Caco-2 (cell line): ENCODE measurements at regions not wholly inside any gene's neighbourhood (a gene's known extent, or its start where the extent isn't known, plus 50 kb on each side); places are given as distances from the start of the nearest gene placed in this dataset.

Source experiments
- BruUV-seq: library from RNA; stranded (reverse); fragments of 400-500 nt; replicated peaks from 2 replicates; lab custom pipeline; 2021; lab: Mats Ljungman, UMichigan
- CTCF ChIA-PET: fragments of 300-600 bp; sonication (Branson Sonifier 250); formaldehyde crosslinking; loops from one replicate; lab custom pipeline; 2022; ENCODE audit warnings: antibody characterized with exemption; lab: Charles Lee
- POLR2A ChIA-PET: fragments of 300-600 bp; sonication (Branson Sonifier 250); formaldehyde crosslinking; loops from one replicate; lab custom pipeline; 2022; ENCODE audit warnings: antibody characterized with exemption; lab: Charles Lee
- DNase-seq, 2 experiments: peaks; one replicate each; pipeline versions ENCODE4 v3.0.0 to v3.0.0-alpha.2; 2020 to 2022
- H3K27me3 ChIP-seq: replicated peaks from 2 replicates; pipeline ENCODE4 v1.6.0; 2011; ENCODE audit warnings: low read length; ENCODE audit not compliant: control insufficient read depth, insufficient read depth
- H3K36me3 ChIP-seq: 2 replicates; pipeline ENCODE4 v1.5.1; 2011; ENCODE audit warnings: low read length; ENCODE audit not compliant: control insufficient read depth, insufficient read depth
- H3K4me1 ChIP-seq: fragments of 250-450 bp; sonication (Bioruptor Pico); 2 replicates; pipeline ENCODE4 v1.5.1; 2020; ENCODE audit warnings: mild to moderate bottlenecking
- H3K4me3 ChIP-seq: 2 replicates; pipeline ENCODE4 v1.5.1; 2011; ENCODE audit warnings: low read depth, mild to moderate bottlenecking, control low read depth, low read length
- H3K9me3 ChIP-seq: fragments of 250-450 bp; sonication (Bioruptor Pico); 2 replicates; pipeline ENCODE4 v1.5.1; 2020; ENCODE audit warnings: mild to moderate bottlenecking, moderate library complexity
- H3K27ac Mint-ChIP-seq: one replicate; pipeline ENCODE4 v1.8.0; 2022; ENCODE audit warnings: mixed read lengths; ENCODE audit not compliant: unreplicated experiment
- H3K27me3 Mint-ChIP-seq: one replicate; pipeline ENCODE4 v1.8.0; 2022; ENCODE audit warnings: mixed read lengths; ENCODE audit not compliant: insufficient read depth, unreplicated experiment
- H3K36me3 Mint-ChIP-seq: one replicate; pipeline ENCODE4 v1.8.0; 2022; ENCODE audit warnings: mild to moderate bottlenecking, mixed read lengths; ENCODE audit not compliant: insufficient read depth, unreplicated experiment
- H3K4me1 Mint-ChIP-seq: one replicate; pipeline ENCODE4 v1.8.0; 2022; ENCODE audit warnings: low read depth, mixed read lengths; ENCODE audit not compliant: unreplicated experiment
- H3K4me3 Mint-ChIP-seq: one replicate; pipeline ENCODE4 v1.8.0; 2022; ENCODE audit warnings: mild to moderate bottlenecking, moderate library complexity, mixed read lengths; ENCODE audit not compliant: unreplicated experiment
- H3K9me3 Mint-ChIP-seq: one replicate; pipeline ENCODE4 v1.8.0; 2022; ENCODE audit warnings: mixed read lengths; ENCODE audit not compliant: unreplicated experiment
- intact Hi-C: fragments of 100-400 bp; cut with micrococcal nuclease; formaldehyde crosslinking; loops from one replicate; pipeline ENCODE4 v1.10.0; 2022; ENCODE audit not compliant: unreplicated experiment
- TF ChIP-seq, protein P1 (sequence below), 2 experiments: fragments of 200-600 bp in 1 of 2; IDR thresholded peaks; 1 replicate in 1 of 2; 2 replicates in 1 of 2; pipeline versions ENCODE4 v1.5.1 to v1.8.0; 2011 to 2022; ENCODE audit warnings: antibody characterized with exemption in 1 of 2, control low read depth in 1 of 2, inconsistent platforms in 1 of 2, low read depth in 1 of 2, low read length in 1 of 2, mild to moderate bottlenecking in 1 of 2, moderate library complexity in 1 of 2; ENCODE audit not compliant: insufficient read depth in 1 of 2, severe bottlenecking in 1 of 2, unreplicated experiment in 1 of 2

DNA sequence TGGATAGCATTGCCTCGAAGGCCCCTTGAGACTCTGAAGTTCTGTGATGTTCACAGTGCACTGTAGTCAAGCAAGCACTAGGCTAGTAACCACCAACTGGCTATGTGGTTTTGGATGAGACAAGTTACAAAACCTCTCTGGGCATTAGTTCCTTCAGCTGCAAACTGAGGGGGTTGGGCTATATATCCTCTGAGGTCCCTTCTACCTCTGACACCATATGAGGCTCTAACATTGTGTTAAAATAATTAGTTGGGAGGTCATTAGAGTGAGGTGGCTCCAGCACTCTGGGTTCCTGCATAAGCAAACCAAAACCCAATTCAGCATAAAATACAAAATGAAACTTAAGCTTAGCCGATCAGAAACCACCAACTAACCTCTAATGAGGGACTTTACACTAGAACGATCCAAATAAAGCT lies 209.5 kb upstream of the LRRN1 start:
- no peaks in the 10 kb centered on the region for H3K4me1 Mint-ChIP-seq
- H3K9me3 Mint-ChIP-seq, result no peaks in the 10 kb centered on the region
- intact Hi-C loops, result no loop called here
- no TSS peak for BruUV-seq
- ChIA-PET CTCF (interaction anchor here (0.5 kb wide), 1 partner anchor 871 kb away, joined by 3 read pairs; no protein-coding TSS in a partner anchor), POLR2A (no interaction called here)
- H3K36me3 Mint-ChIP-seq, result no peaks in the 10 kb centered on the region
- H3K27ac Mint-ChIP-seq, result no peak overlapping the region
- no peaks in the 10 kb centered on the region for H3K9me3 ChIP-seq
- H3K36me3 ChIP-seq, result no peaks in the 10 kb centered on the region
- H3K4me1 ChIP-seq, result no peaks in the 10 kb centered on the region
- TF ChIP-seq, protein P1, sequence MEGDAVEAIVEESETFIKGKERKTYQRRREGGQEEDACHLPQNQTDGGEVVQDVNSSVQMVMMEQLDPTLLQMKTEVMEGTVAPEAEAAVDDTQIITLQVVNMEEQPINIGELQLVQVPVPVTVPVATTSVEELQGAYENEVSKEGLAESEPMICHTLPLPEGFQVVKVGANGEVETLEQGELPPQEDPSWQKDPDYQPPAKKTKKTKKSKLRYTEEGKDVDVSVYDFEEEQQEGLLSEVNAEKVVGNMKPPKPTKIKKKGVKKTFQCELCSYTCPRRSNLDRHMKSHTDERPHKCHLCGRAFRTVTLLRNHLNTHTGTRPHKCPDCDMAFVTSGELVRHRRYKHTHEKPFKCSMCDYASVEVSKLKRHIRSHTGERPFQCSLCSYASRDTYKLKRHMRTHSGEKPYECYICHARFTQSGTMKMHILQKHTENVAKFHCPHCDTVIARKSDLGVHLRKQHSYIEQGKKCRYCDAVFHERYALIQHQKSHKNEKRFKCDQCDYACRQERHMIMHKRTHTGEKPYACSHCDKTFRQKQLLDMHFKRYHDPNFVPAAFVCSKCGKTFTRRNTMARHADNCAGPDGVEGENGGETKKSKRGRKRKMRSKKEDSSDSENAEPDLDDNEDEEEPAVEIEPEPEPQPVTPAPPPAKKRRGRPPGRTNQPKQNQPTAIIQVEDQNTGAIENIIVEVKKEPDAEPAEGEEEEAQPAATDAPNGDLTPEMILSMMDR (IDR thresholded peaks at IDR 0.05; ENCODE audit: insufficient read depth in 1 of 2, low read depth in 1 of 2, low read length in 1 of 2, severe bottlenecking in 1 of 2, unreplicated experiment in 1 of 2), result no peak
- no peaks in the 10 kb centered on the region for H3K27me3 ChIP-seq
- no peak overlapping the region for H3K4me3 Mint-ChIP-seq
- H3K27me3 Mint-ChIP-seq, result no peaks in the 10 kb centered on the region
- DNase-seq, result no peak
- H3K4me3 ChIP-seq, result no peak overlapping the region

DNA sequence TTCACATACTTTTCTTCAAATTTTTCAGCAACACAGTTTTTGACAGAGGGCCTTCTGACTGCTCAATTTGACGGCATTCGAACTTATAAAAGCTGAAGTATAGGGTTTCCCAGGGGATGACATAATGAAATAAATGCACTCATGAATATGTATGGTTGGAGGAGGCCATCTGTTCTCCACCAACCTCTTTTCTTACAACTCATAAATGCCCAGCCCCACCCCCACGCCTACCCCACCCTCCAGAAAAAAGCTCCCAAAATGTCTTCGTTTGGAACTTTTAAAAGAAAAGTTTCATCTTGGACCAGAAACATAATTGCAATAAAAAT lies 211.6 kb upstream of the LRRN1 start:
- Histone ChIP-seq H3K36me3 (no peaks in the 10 kb centered on the region), H3K27me3 (no peaks in the 10 kb centered on the region), H3K4me1 (no peaks in the 10 kb centered on the region), H3K4me3 (no peak overlapping the region), H3K9me3 (no peaks in the 10 kb centered on the region)
- H3K27ac Mint-ChIP-seq, result no peak overlapping the region
- H3K4me1 Mint-ChIP-seq, result no peaks in the 10 kb centered on the region
- no peaks in the 10 kb centered on the region for H3K27me3 Mint-ChIP-seq
- ChIA-PET CTCF (interaction anchor here (0.7 kb wide), 1 partner anchor 557 kb away, joined by 4 read pairs; no protein-coding TSS in a partner anchor), POLR2A (no interaction called here)
- no peak overlapping the region for H3K4me3 Mint-ChIP-seq
- TF ChIP-seq, protein P1 (IDR thresholded peaks at IDR 0.05; ENCODE audit: insufficient read depth in 1 of 2, low read depth in 1 of 2, low read length in 1 of 2, severe bottlenecking in 1 of 2, unreplicated experiment in 1 of 2), result no peak
- no peaks in the 10 kb centered on the region for H3K36me3 Mint-ChIP-seq
- intact Hi-C loops, result no loop called here
- BruUV-seq, result no TSS peak
- DNase-seq, result no peak
- no peaks in the 10 kb centered on the region for H3K9me3 Mint-ChIP-seq

DNA sequence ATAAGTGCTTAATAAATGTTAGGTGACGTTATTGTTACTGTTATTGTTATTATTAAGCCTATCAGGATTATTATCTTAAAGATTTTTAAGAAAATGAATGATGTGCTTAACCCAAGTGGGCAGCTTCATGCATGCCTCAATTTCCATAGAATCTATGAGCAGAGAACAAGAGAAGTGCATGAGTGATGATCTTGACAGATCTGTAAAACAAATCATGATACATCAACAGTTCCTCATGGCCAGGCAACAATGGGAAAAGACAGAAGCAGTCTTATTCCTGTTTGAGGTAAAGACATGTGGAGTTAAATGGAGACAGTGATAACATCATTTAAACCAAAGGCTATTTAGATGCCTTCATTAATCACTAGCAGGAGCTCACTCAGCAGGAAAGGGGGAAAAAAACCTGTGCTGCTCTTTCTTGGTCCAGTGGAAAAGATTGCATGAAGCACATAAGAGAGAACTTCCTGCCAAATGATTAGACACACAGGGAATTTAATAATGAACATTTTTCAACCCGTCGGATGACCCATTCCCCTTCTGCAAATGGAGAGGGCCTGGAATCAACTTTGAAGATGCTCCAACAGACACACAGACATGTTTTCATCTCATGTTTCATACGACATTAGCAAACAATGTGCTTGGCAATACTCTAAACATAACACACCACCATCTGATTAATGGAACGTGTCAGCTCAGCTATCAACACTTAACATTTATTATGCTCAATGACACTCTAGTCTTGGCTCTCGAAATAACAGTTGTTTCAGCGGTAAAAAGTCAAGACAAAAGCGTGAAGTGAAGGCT lies 212.2 kb upstream of the LRRN1 start:
- intact Hi-C loops, result no loop called here
- H3K4me1 Mint-ChIP-seq, result no peaks in the 10 kb centered on the region
- TF ChIP-seq, protein P1 (IDR thresholded peaks at IDR 0.05; ENCODE audit: insufficient read depth in 1 of 2, low read depth in 1 of 2, low read length in 1 of 2, severe bottlenecking in 1 of 2, unreplicated experiment in 1 of 2), result no peak
- POLR2A ChIA-PET, result no interaction called here
- no peak overlapping the region for H3K4me3 Mint-ChIP-seq
- no peaks in the 10 kb centered on the region for H3K9me3 Mint-ChIP-seq
- no peaks in the 10 kb centered on the region for H3K27me3 Mint-ChIP-seq
- H3K4me1 ChIP-seq, result no peaks in the 10 kb centered on the region
- no peak overlapping the region for H3K4me3 ChIP-seq
- BruUV-seq, result no TSS peak
- no peak for DNase-seq
- no peaks in the 10 kb centered on the region for H3K36me3 ChIP-seq
- no peaks in the 10 kb centered on the region for H3K36me3 Mint-ChIP-seq
- no peaks in the 10 kb centered on the region for H3K27me3 ChIP-seq
- no peak overlapping the region for H3K27ac Mint-ChIP-seq
- no peaks in the 10 kb centered on the region for H3K9me3 ChIP-seq
- CTCF ChIA-PET, result no interaction called here
